ENCODE measurements at regions not wholly inside any gene's neighbourhood (a gene's known extent, or its start where the extent isn't known, plus 50 kb on each side); places are given as distances from the start of the nearest gene placed in this dataset.
"Not testable (repeated sequence)": the region's sequence is repeated elsewhere in the genome, so short reads cannot be mapped to it uniquely, and the experiment has no call there.

GRCh38 chr9:30997291-30997690 is 1387.2 kb upstream of the ACO1 start:
- Mint-ChIP-seq H3K27ac (no peak overlapping the region), H3K4me3 (no peak overlapping the region), H3K4me1 (no peaks in the 10 kb centered on the region), H3K9me3 (peaks cover 8 to 9% of the 10 kb centered on the region in 2 donors), H3K27me3 (no peaks in the 10 kb centered on the region), H3K36me3 (no peaks in the 10 kb centered on the region)
- ATAC-seq (replicated peaks) (no peak), DNase-seq (no peak)

- Mint-ChIP-seq H3K9me3 (peaks cover 9 to 10% of the 10 kb centered on the region in 2 donors), H3K36me3 (no peaks in the 10 kb centered on the region), H3K27me3 (no peaks in the 10 kb centered on the region), H3K4me1 (no peaks in the 10 kb centered on the region), H3K27ac (no peak overlapping the region), H3K4me3 (no peak overlapping the region)
- DNase-seq (no peak), ATAC-seq (replicated peaks) (no peak)
These were observed 1379.3 kb upstream of the ACO1 start for GRCh38 chr9:31005086-31005665.

GRCh38 chr9:31013371-31013770 is 1371.1 kb upstream of the ACO1 start:
- Mint-ChIP-seq H3K27ac (no peak overlapping the region), H3K36me3 (no peaks in the 10 kb centered on the region), H3K4me3 (no peak overlapping the region), H3K4me1 (no peaks in the 10 kb centered on the region), H3K9me3 (peaks cover 0 to 6% of the 10 kb centered on the region in 2 donors), H3K27me3 (no peaks in the 10 kb centered on the region)
- no peak for DNase-seq
- no peak for ATAC-seq (replicated peaks)

- H3K27me3 Mint-ChIP-seq, result no peaks in the 10 kb centered on the region
- H3K9me3 Mint-ChIP-seq, result no peaks in the 10 kb centered on the region
- no peak for DNase-seq
- no peak overlapping the region for H3K4me3 Mint-ChIP-seq
- ATAC-seq (replicated peaks), result no peak
- no peaks in the 10 kb centered on the region for H3K4me1 Mint-ChIP-seq
- no peak overlapping the region for H3K27ac Mint-ChIP-seq
- no peaks in the 10 kb centered on the region for H3K36me3 Mint-ChIP-seq
These were observed 1360.6 kb upstream of the ACO1 start for GRCh38 chr9:31023847-31024246.

- Mint-ChIP-seq H3K4me3 (no peak overlapping the region), H3K27me3 (no peaks in the 10 kb centered on the region), H3K36me3 (no peaks in the 10 kb centered on the region), H3K9me3 (no peaks in the 10 kb centered on the region), H3K27ac (no peak overlapping the region), H3K4me1 (no peaks in the 10 kb centered on the region)
- no peak for DNase-seq
- no peak for ATAC-seq (replicated peaks)
These were observed 1356.8 kb upstream of the ACO1 start for GRCh38 chr9:31027678-31028077.

GRCh38 chr9:31028137-31028536 is 1356.3 kb upstream of the ACO1 start:
- no peaks in the 10 kb centered on the region for H3K4me1 Mint-ChIP-seq
- no peak overlapping the region for H3K4me3 Mint-ChIP-seq
- H3K36me3 Mint-ChIP-seq, result no peaks in the 10 kb centered on the region
- no peak overlapping the region for H3K27ac Mint-ChIP-seq
- no peak for ATAC-seq (replicated peaks)
- no peaks in the 10 kb centered on the region for H3K27me3 Mint-ChIP-seq
- H3K9me3 Mint-ChIP-seq, result no peaks in the 10 kb centered on the region
- DNase-seq, result no peak

GRCh38 chr9:31030741-31031202 is 1353.7 kb upstream of the ACO1 start:
- H3K4me1 Mint-ChIP-seq, result no peaks in the 10 kb centered on the region
- H3K36me3 Mint-ChIP-seq, result no peaks in the 10 kb centered on the region
- H3K27ac Mint-ChIP-seq, result no peak overlapping the region
- H3K4me3 Mint-ChIP-seq, result no peak overlapping the region
- no peaks in the 10 kb centered on the region for H3K27me3 Mint-ChIP-seq
- no peak for DNase-seq
- no peak for ATAC-seq (replicated peaks)
- H3K9me3 Mint-ChIP-seq, result no peaks in the 10 kb centered on the region

- Mint-ChIP-seq H3K4me1 (no peaks in the 10 kb centered on the region), H3K36me3 (no peaks in the 10 kb centered on the region), H3K27ac (no peak overlapping the region), H3K4me3 (no peak overlapping the region), H3K9me3 (no peaks in the 10 kb centered on the region), H3K27me3 (no peaks in the 10 kb centered on the region)
- ATAC-seq (replicated peaks) (no peak), DNase-seq (no peak)
These were observed 1352.2 kb upstream of the ACO1 start for GRCh38 chr9:31032206-31032605.

GRCh38 chr9:31034311-31034710 is 1350.1 kb upstream of the ACO1 start:
- H3K9me3 Mint-ChIP-seq, result no peaks in the 10 kb centered on the region
- no peaks in the 10 kb centered on the region for H3K36me3 Mint-ChIP-seq
- no peaks in the 10 kb centered on the region for H3K27me3 Mint-ChIP-seq
- no peaks in the 10 kb centered on the region for H3K4me1 Mint-ChIP-seq
- DNase-seq, result no peak
- ATAC-seq (replicated peaks), result no peak
- no peak overlapping the region for H3K4me3 Mint-ChIP-seq
- H3K27ac Mint-ChIP-seq, result no peak overlapping the region

GRCh38 chr9:31040564-31040963 is 1343.9 kb upstream of the ACO1 start:
- Mint-ChIP-seq H3K4me3 (no peak overlapping the region), H3K4me1 (no peaks in the 10 kb centered on the region), H3K27me3 (no peaks in the 10 kb centered on the region), H3K36me3 (no peaks in the 10 kb centered on the region), H3K9me3 (no peaks in the 10 kb centered on the region), H3K27ac (no peak overlapping the region)
- ATAC-seq (replicated peaks) (no peak), DNase-seq (no peak)

- Mint-ChIP-seq H3K27me3 (no peaks in the 10 kb centered on the region), H3K4me3 (no peak overlapping the region), H3K4me1 (no peaks in the 10 kb centered on the region), H3K36me3 (no peaks in the 10 kb centered on the region), H3K9me3 (no peaks in the 10 kb centered on the region), H3K27ac (no peak overlapping the region)
- ATAC-seq (replicated peaks) (no peak), DNase-seq (no peak)
These were observed 1338.6 kb upstream of the ACO1 start for GRCh38 chr9:31045810-31046209.

GRCh38 chr9:31061592-31061991 is 1322.9 kb upstream of the ACO1 start:
- not testable (repeated sequence) for H3K4me3 Mint-ChIP-seq; H3K9me3 Mint-ChIP-seq; H3K27ac Mint-ChIP-seq; ATAC-seq (replicated peaks); DNase-seq; H3K36me3 Mint-ChIP-seq; H3K27me3 Mint-ChIP-seq; H3K4me1 Mint-ChIP-seq

GRCh38 chr9:31065691-31066090 is 1318.8 kb upstream of the ACO1 start:
- Mint-ChIP-seq H3K4me1 (no peaks in the 10 kb centered on the region), H3K27ac (no peak overlapping the region), H3K9me3 (peaks cover 0 to 1% of the 10 kb centered on the region in 2 donors), H3K4me3 (no peak overlapping the region), H3K36me3 (no peaks in the 10 kb centered on the region), H3K27me3 (no peaks in the 10 kb centered on the region)
- DNase-seq (no peak), ATAC-seq (replicated peaks) (no peak)

- no peak overlapping the region for H3K27ac Mint-ChIP-seq
- peaks cover 0 to 1% of the 10 kb centered on the region in 2 donors for H3K9me3 Mint-ChIP-seq
- H3K4me3 Mint-ChIP-seq, result no peak overlapping the region
These were observed 1317.0 kb upstream of the ACO1 start for GRCh38 chr9:31067418-31067817.

GRCh38 chr9:31071606-31072286 is 1312.7 kb upstream of the ACO1 start:
- DNase-seq, result no peak
- ATAC-seq (replicated peaks), result no peak
- Mint-ChIP-seq H3K9me3 (peaks cover 0 to 1% of the 10 kb centered on the region in 2 donors), H3K4me1 (no peaks in the 10 kb centered on the region), H3K27me3 (no peaks in the 10 kb centered on the region), H3K36me3 (no peaks in the 10 kb centered on the region), H3K27ac (no peak overlapping the region), H3K4me3 (no peak overlapping the region)

More at GRCh38 chr9:31067418-31067817, 1317.0 kb upstream of the ACO1 start:
- H3K36me3 Mint-ChIP-seq, result no peaks in the 10 kb centered on the region
- no peaks in the 10 kb centered on the region for H3K4me1 Mint-ChIP-seq
- DNase-seq (no peak), ATAC-seq (replicated peaks) (no peak)
- no peaks in the 10 kb centered on the region for H3K27me3 Mint-ChIP-seq
